22Rv1 (cell line): ENCODE measurements at regions not wholly inside any gene's neighbourhood (a gene's known extent, or its start where the extent isn't known, plus 50 kb on each side); places are given as distances from the start of the nearest gene placed in this dataset.

Experiments
- ZFX ChIP-seq: fragments of 450-650 bp; IDR thresholded peaks from 2 replicates; pipeline ENCODE4 v1.6.1; 2017; ENCODE audit warnings: antibody characterized with exemption, borderline replicate concordance
- TF ChIP-seq, protein P1 (sequence below): fragments of 450-650 bp; IDR thresholded peaks from 2 replicates; pipeline ENCODE4 v1.5.1; 2017; ENCODE audit warnings: mild to moderate bottlenecking

DNA sequence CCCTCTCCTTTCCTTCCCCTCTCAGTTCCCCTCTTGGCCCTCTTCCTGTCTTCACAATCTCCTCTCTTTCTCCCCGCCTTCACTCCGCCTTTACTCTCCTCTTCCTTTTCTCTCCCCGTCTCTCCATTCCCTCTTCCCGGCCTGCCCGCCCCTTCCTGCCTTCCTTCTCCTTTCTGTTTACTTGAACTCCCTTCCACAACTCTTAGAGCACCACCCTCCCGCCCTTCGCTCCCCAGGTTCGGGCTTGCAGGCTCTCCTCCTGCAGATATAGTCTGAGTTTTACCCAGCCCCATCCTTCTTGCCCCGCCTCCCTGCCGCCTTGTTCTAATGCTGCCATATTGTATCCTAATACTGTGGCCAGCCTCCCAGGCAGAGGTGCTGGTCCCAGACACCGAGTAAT lies 201.5 kb upstream of the N4BP1 start:
- TF ChIP-seq, protein P1, sequence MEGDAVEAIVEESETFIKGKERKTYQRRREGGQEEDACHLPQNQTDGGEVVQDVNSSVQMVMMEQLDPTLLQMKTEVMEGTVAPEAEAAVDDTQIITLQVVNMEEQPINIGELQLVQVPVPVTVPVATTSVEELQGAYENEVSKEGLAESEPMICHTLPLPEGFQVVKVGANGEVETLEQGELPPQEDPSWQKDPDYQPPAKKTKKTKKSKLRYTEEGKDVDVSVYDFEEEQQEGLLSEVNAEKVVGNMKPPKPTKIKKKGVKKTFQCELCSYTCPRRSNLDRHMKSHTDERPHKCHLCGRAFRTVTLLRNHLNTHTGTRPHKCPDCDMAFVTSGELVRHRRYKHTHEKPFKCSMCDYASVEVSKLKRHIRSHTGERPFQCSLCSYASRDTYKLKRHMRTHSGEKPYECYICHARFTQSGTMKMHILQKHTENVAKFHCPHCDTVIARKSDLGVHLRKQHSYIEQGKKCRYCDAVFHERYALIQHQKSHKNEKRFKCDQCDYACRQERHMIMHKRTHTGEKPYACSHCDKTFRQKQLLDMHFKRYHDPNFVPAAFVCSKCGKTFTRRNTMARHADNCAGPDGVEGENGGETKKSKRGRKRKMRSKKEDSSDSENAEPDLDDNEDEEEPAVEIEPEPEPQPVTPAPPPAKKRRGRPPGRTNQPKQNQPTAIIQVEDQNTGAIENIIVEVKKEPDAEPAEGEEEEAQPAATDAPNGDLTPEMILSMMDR = no peak
- TF ChIP-seq ZFX = no peak
